ENCODE measurements at regions not wholly inside any gene's neighbourhood (a gene's known extent, or its start where the extent isn't known, plus 50 kb on each side); places are given as distances from the start of the nearest gene placed in this dataset.

DNA sequence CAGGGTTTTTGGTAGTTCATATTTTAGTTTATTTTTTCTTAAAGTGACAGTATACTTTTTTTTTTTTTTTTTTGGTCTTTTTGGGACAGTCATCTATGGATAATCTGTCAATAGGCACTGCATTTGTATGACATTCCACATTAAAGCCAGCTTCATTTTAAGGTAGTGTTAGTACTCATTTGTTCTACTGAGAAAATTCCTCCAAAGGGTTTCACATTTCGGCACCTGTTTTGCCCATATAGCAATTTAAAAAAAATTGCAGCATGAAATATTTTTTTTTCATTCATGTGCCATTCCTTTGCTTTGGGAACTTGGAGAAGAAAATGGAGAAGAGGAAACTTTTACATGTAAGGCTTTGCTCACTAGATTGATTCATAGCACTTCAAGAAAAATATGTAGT, 276.3 kb upstream of the TCF4 start (continued):
- TF ChIP-seq, protein P1, sequence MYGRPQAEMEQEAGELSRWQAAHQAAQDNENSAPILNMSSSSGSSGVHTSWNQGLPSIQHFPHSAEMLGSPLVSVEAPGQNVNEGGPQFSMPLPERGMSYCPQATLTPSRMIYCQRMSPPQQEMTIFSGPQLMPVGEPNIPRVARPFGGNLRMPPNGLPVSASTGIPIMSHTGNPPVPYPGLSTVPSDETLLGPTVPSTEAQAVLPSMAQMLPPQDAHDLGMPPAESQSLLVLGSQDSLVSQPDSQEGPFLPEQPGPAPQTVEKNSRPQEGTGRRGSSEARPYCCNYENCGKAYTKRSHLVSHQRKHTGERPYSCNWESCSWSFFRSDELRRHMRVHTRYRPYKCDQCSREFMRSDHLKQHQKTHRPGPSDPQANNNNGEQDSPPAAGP (tag by site-specific recombination; IDR thresholded peaks at IDR 0.05), result no peak
- TF ChIP-seq ZNF654 (tag by site-specific recombination; IDR thresholded peaks at IDR 0.05; ENCODE audit: low read depth) (no peak), ZNF701 (tag by site-specific recombination; IDR thresholded peaks at IDR 0.05) (no peak)

DNA sequence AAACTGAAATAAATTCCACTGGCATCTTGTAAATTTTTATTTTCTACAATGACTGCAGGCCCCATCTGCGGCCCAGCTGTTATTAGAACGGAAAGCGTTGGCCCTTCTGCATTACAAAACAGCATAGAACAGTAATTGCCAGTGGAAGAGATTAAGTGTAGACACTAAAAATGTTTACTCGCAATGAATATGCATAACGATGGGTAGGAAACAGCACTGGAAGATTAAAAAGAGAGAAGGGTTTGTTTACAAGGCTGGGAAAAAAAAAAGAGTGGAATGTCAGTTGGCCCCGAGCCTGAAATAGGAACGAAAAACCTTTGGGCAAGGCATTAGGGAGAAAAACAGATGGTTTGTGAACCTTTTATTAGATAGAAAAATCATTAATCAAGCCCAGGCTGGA, 275.9 kb upstream of the TCF4 start:
- Histone ChIP-seq H3K36me3 (ENCODE audit: control insufficient read depth in 2 of 2, insufficient read depth in 1 of 2, low read length in 2 of 2) (no peaks in the 10 kb centered on the region), H3K4me1 (ENCODE audit: control insufficient read depth, insufficient read depth, low read length) (0 out of 2 replicates have a peak, but pooled peaks cover under 1% of the 10 kb centered on the region), H3K4me3 (ENCODE audit: low read depth, low read length) (no peak overlapping the region), H3K27ac (ENCODE audit: extremely low read depth, low read depth, low read length) (no peak overlapping the region), H3K9me3 (ENCODE audit: control insufficient read depth, insufficient read depth, low read depth, low read length) (no peaks in the 10 kb centered on the region)
- no peak for TF ChIP-seq KLF1 (tag by site-specific recombination; IDR thresholded peaks at IDR 0.05)
- CTCF ChIA-PET, result no interaction called here
- POLR2A ChIA-PET, result no interaction called here

DNA sequence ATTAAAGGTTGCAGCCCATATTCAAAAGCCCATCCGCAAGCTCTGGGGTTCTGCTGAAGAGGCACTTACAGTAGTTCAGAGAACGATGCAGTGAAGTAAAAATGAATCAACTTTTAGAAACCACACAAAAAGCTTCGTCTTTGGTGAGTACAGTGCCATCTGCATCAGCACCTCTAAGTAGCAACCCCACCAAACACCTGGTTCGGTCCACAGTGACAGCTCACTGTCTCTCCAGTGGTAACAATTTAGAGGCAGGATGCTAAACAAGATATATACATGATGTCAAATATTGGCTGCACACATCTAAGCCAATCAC, 275.4 kb upstream of the TCF4 start:
- Histone ChIP-seq H3K36me3 (ENCODE audit: control insufficient read depth in 2 of 2, insufficient read depth in 1 of 2, low read length in 2 of 2) (no peaks in the 10 kb centered on the region), H3K4me1 (ENCODE audit: control insufficient read depth, insufficient read depth, low read length) (0 out of 2 replicates have a peak, but pooled peaks cover 2% of the 10 kb centered on the region), H3K27ac (ENCODE audit: extremely low read depth, low read depth, low read length) (no peak overlapping the region), H3K4me3 (ENCODE audit: low read depth, low read length) (no peak overlapping the region), H3K9me3 (ENCODE audit: control insufficient read depth, insufficient read depth, low read depth, low read length) (no peaks in the 10 kb centered on the region)
- ChIA-PET CTCF (no interaction called here), POLR2A (no interaction called here)
- TF ChIP-seq PRDM1 (tag by site-specific recombination; IDR thresholded peaks at IDR 0.05) (no peak), ZNF223 (tag by site-specific recombination; IDR thresholded peaks at IDR 0.05) (no peak), ZNF174 (tag by site-specific recombination; IDR thresholded peaks at IDR 0.05) (no peak), ZNF473 (tag by site-specific recombination; IDR thresholded peaks at IDR 0.05) (no peak), ZNF266 (tag by site-specific recombination; IDR thresholded peaks at IDR 0.05; ENCODE audit: low read depth) (no peak), OVOL3 (tag by site-specific recombination; IDR thresholded peaks at IDR 0.05) (no peak), ZNF521 (tag by site-specific recombination; IDR thresholded peaks at IDR 0.05) (no peak), KLF10 (tag by site-specific recombination; IDR thresholded peaks at IDR 0.05) (no peak)
- TF ChIP-seq, protein P2, sequence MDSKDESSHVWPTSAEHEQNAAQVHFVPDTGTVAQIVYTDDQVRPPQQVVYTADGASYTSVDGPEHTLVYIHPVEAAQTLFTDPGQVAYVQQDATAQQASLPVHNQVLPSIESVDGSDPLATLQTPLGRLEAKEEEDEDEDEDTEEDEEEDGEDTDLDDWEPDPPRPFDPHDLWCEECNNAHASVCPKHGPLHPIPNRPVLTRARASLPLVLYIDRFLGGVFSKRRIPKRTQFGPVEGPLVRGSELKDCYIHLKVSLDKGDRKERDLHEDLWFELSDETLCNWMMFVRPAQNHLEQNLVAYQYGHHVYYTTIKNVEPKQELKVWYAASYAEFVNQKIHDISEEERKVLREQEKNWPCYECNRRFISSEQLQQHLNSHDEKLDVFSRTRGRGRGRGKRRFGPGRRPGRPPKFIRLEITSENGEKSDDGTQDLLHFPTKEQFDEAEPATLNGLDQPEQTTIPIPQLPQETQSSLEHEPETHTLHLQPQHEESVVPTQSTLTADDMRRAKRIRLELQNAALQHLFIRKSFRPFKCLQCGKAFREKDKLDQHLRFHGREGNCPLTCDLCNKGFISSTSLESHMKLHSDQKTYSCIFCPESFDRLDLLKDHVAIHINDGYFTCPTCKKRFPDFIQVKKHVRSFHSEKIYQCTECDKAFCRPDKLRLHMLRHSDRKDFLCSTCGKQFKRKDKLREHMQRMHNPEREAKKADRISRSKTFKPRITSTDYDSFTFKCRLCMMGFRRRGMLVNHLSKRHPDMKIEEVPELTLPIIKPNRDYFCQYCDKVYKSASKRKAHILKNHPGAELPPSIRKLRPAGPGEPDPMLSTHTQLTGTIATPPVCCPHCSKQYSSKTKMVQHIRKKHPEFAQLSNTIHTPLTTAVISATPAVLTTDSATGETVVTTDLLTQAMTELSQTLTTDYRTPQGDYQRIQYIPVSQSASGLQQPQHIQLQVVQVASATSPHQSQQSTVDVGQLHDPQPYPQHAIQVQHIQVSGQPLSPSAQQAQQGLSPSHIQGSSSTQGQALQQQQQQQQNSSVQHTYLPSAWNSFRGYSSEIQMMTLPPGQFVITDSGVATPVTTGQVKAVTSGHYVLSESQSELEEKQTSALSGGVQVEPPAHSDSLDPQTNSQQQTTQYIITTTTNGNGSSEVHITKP (tag by site-specific recombination; IDR thresholded peaks at IDR 0.05), result no peak

DNA sequence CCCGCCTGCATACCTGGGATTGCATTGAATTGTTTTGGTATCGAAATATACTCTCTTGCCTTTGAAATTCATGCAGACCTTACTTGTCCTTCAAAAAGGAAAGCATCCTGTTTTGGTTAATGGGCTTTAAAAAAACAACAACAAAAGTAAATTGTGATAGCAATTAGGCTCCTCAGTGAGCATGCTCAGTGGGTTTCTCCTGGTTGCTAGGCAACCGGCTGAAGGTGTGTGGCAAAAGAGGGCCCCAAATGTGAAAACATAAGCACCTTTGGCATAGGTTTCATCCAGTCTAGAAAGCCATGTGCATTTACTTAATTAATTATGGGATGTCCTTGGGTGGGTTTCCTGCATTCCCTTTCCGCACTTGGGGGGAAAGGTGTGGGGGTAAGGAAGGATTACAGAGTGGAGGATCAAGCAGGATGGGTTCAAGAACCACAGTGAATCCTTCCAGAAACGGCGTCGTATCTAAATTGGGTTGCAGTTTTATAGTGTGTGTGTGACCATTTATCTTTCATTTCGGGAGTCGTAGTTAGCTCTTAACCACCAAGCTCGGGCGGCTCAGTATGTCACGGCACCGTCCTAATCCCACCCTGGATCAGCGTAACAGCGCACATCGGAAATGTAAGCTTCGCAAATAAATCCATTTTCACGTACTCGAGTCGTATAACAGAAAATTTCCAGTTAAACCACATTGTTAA, 274.9 kb upstream of the TCF4 start:
- POLR2A ChIA-PET, result no interaction called here
- Histone ChIP-seq H3K36me3 (ENCODE audit: control insufficient read depth in 2 of 2, insufficient read depth in 1 of 2, low read length in 2 of 2) (no peaks in the 10 kb centered on the region), H3K9me3 (ENCODE audit: control insufficient read depth, insufficient read depth, low read depth, low read length) (no peaks in the 10 kb centered on the region), H3K27ac (ENCODE audit: extremely low read depth, low read depth, low read length) (no peak overlapping the region), H3K4me3 (ENCODE audit: low read depth, low read length) (no peak overlapping the region), H3K4me1 (ENCODE audit: control insufficient read depth, insufficient read depth, low read length) (0 out of 2 replicates have a peak, but pooled peaks cover 2% of the 10 kb centered on the region)
- CTCF ChIA-PET, result no interaction called here
- TF ChIP-seq ZNF132 (tag by site-specific recombination; IDR thresholded peaks at IDR 0.05; ENCODE audit: borderline replicate concordance) (no peak), ZBTB17 (tag by site-specific recombination; IDR thresholded peaks at IDR 0.05) (no peak), REPIN1 (tag by site-specific recombination; IDR thresholded peaks at IDR 0.05; ENCODE audit: low read depth) (no peak), ZNF530 (tag by site-specific recombination; IDR thresholded peaks at IDR 0.05; ENCODE audit: low read depth) (no peak), ZNF266 (tag by site-specific recombination; IDR thresholded peaks at IDR 0.05; ENCODE audit: low read depth) (no peak), ZNF324 (tag by site-specific recombination; IDR thresholded peaks at IDR 0.05) (no peak), ZNF837 (tag by site-specific recombination; IDR thresholded peaks at IDR 0.05) (no peak), ZNF24 (tag by site-specific recombination; IDR thresholded peaks at IDR 0.05) (no peak), ZNF114 (tag by site-specific recombination; IDR thresholded peaks at IDR 0.05) (no peak), HOXD13 (CRISPR knock-in tag; IDR thresholded peaks at IDR 0.05; ENCODE audit: borderline replicate concordance) (no peak), ZBTB48 (tag by site-specific recombination; IDR thresholded peaks at IDR 0.05) (no peak), ZBTB7A (tag by site-specific recombination; IDR thresholded peaks at IDR 0.05; ENCODE audit: low read depth) (no peak), PRDM1 (tag by site-specific recombination; IDR thresholded peaks at IDR 0.05) (no peak)
- TF ChIP-seq, protein P3, sequence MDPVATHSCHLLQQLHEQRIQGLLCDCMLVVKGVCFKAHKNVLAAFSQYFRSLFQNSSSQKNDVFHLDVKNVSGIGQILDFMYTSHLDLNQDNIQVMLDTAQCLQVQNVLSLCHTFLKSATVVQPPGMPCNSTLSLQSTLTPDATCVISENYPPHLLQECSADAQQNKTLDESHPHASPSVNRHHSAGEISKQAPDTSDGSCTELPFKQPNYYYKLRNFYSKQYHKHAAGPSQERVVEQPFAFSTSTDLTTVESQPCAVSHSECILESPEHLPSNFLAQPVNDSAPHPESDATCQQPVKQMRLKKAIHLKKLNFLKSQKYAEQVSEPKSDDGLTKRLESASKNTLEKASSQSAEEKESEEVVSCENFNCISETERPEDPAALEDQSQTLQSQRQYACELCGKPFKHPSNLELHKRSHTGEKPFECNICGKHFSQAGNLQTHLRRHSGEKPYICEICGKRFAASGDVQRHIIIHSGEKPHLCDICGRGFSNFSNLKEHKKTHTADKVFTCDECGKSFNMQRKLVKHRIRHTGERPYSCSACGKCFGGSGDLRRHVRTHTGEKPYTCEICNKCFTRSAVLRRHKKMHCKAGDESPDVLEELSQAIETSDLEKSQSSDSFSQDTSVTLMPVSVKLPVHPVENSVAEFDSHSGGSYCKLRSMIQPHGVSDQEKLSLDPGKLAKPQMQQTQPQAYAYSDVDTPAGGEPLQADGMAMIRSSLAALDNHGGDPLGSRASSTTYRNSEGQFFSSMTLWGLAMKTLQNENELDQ (tag by site-specific recombination; IDR thresholded peaks at IDR 0.05; ENCODE audit: low read depth), result no peak
